CD8-positive, alpha-beta memory T cell (primary cell): ENCODE measurements at regions not wholly inside any gene's neighbourhood (a gene's known extent, or its start where the extent isn't known, plus 50 kb on each side); places are given as distances from the start of the nearest gene placed in this dataset.
"Not testable (repeated sequence)": the region's sequence is repeated elsewhere in the genome, so short reads cannot be mapped to it uniquely, and the experiment has no call there.

Experiments used
- CTCF ChIA-PET: fragments of 350-600 bp; sonication (Branson Sonifier 250); formaldehyde crosslinking; loops from one replicate; lab custom pipeline; 2021; ENCODE audit warnings: antibody characterized with exemption; lab: Charles Lee
- POLR2A ChIA-PET: fragments of 350-600 bp; sonication (Branson Sonifier 250); formaldehyde crosslinking; loops from one replicate; lab custom pipeline; 2021; ENCODE audit warnings: antibody characterized with exemption; lab: Charles Lee
- DNase-seq, 5 donors: peaks; one replicate each; pipeline versions ENCODE4 v3.0.0 to v3.0.0-alpha.2; 2020 to 2022; ENCODE audit warnings: mixed read lengths in 1 of 5
- H3K27ac ChIP-seq: one replicate; pipeline ENCODE4 v1.7.0; 2013; ENCODE audit warnings: low read depth, mild to moderate bottlenecking, low read length, moderate library complexity
- H3K27me3 ChIP-seq: 2 replicates; pipeline ENCODE4 v1.7.0; 2013; ENCODE audit warnings: low read length, mild to moderate bottlenecking; ENCODE audit not compliant: insufficient read depth, poor library complexity, severe bottlenecking
- H3K36me3 ChIP-seq: 2 replicates; pipeline ENCODE4 v1.7.0; 2013; ENCODE audit warnings: mild to moderate bottlenecking, low read length, moderate library complexity; ENCODE audit not compliant: insufficient read depth
- H3K4me1 ChIP-seq: 2 replicates; pipeline ENCODE4 v1.7.0; 2013; ENCODE audit warnings: mild to moderate bottlenecking, low read length, moderate library complexity; ENCODE audit not compliant: insufficient read depth
- H3K4me3 ChIP-seq: 2 replicates; pipeline ENCODE4 v1.7.0; 2013; ENCODE audit warnings: mild to moderate bottlenecking, low read length
- H3K9me3 ChIP-seq: 2 replicates; pipeline ENCODE4 v1.7.0; 2013; ENCODE audit warnings: mild to moderate bottlenecking, low read length
- H3K27ac Mint-ChIP-seq, 8 donors: one replicate each; pipeline ENCODE4 v1.8.0; 2020 to 2021; ENCODE audit warnings: mixed read lengths in 8 of 8, mild to moderate bottlenecking in 6 of 8, inconsistent platforms in 3 of 8, moderate library complexity in 3 of 8
- H3K27me3 Mint-ChIP-seq, 2 donors: one replicate each; pipeline ENCODE4 v1.8.0; 2020 to 2021; ENCODE audit warnings: mixed read lengths in 2 of 2, mild to moderate bottlenecking in 1 of 2, moderate library complexity in 1 of 2
- H3K36me3 Mint-ChIP-seq, 3 donors: one replicate each; pipeline ENCODE4 v1.8.0; 2020 to 2021; ENCODE audit warnings: mixed read lengths in 3 of 3, inconsistent platforms in 1 of 3, mild to moderate bottlenecking in 1 of 3
- H3K4me1 Mint-ChIP-seq, 3 donors: one replicate each; pipeline ENCODE4 v1.8.0; 2020 to 2021; ENCODE audit warnings: mixed read lengths in 3 of 3, inconsistent platforms in 1 of 3, mild to moderate bottlenecking in 1 of 3
- H3K4me3 Mint-ChIP-seq, 7 donors: one replicate each; pipeline ENCODE4 v1.8.0; 2020 to 2021; ENCODE audit warnings: mixed read lengths in 7 of 7, mild to moderate bottlenecking in 6 of 7, moderate library complexity in 4 of 7, inconsistent platforms in 2 of 7
- H3K9me3 Mint-ChIP-seq, 5 donors: one replicate each; pipeline ENCODE4 v1.8.0; 2020 to 2022; ENCODE audit warnings: mixed read lengths in 5 of 5, mild to moderate bottlenecking in 3 of 5, moderate library complexity in 2 of 5, inconsistent platforms in 1 of 5

DNA sequence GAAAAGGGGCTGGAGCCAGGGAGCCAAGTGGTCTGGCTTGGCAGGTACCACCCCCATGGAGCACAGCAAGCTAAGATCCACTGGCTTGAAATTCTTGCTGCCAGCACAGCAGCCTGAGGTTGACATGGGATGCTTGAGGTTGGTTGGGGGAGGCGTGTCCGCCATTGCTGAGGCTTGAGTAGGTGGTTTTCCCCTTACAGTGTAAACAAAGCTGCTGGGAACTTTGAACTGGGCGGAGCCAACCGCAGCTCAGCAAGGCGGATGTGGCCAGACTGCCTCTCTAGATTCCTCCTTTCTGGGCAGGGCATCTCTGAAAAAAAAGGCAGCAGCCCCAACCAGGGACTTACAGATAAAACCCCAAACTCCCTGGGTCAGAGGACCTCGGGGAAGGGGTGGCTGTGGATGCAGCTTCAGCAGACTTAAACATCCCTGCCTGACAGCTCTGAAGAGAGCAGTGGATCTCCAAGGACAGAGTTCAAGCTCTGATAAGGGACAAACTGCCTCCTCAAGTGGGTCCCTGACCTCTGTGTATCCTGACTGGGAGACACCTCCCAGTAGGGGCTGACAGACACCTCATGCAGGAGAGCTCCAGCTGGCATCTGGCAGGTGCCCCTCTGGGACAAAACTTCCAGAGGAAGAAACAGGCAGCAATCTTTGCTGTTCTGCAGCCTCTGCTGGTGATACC lies 77.5 kb upstream of the WDFY3 start:
- POLR2A ChIA-PET, H3K4me3 Mint-ChIP-seq, CTCF ChIA-PET, H3K36me3 Mint-ChIP-seq, H3K27ac ChIP-seq, H3K4me1 ChIP-seq, H3K27me3 ChIP-seq, H3K9me3 ChIP-seq, DNase-seq, H3K4me3 ChIP-seq, H3K27me3 Mint-ChIP-seq, H3K36me3 ChIP-seq, H3K27ac Mint-ChIP-seq, H3K4me1 Mint-ChIP-seq: not testable (repeated sequence)
- H3K9me3 Mint-ChIP-seq = peaks cover 2 to 16% (median 4%) of the 10 kb centered on the region in 5 donors

DNA sequence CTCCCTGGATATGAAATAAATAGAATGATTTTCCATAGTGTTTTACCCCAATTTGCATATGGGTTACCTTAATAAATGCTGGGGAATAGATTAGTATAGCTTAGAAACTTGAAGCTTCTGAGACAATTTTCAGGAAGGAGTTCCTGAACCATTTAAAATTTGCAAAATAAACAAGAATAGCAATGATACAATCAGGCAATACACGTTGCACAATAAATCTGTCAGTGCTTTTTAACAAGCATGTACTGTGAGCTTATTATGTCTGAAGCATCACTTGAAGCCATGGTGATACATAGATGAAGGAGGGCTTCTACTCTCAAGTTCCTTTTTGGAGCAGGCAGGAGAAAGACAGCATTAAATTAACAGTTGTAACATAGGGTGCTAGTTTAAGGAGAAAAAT lies 84.2 kb upstream of the WDFY3 start:
- Mint-ChIP-seq H3K27me3 (no peaks in the 10 kb centered on the region), H3K4me3 (no peak overlapping the region), H3K9me3 (peaks cover 4 to 8% (median 6%) of the 10 kb centered on the region in 5 donors), H3K36me3 (no peaks in the 10 kb centered on the region), H3K4me1 (no peaks in the 10 kb centered on the region), H3K27ac (no peak overlapping the region)
- Histone ChIP-seq H3K27ac (no peak overlapping the region), H3K4me1 (no peaks in the 10 kb centered on the region), H3K4me3 (no peak overlapping the region), H3K27me3 (no peaks in the 10 kb centered on the region), H3K9me3 (no peaks in the 10 kb centered on the region), H3K36me3 (no peaks in the 10 kb centered on the region)
- DNase-seq = no peak
- CTCF ChIA-PET = no interaction called here
- POLR2A ChIA-PET = no interaction called here

DNA sequence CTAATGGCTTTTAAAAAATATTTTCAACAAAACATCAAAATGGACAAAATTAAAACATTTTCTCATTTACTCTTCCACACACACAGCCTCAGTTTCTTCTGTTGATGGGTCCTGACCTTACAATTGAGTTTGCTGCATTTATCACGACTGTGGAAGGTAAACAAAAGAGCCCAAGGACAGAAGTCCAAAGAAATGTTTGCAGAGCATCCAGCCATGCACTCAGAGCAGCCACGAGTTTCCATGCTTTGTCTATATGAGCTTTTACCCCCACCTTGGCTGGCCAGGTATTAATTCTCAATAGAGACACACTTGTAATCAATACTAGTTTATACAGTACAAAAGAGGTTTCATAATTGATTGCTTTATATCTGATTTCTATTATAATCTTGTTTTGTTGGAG lies 85.0 kb upstream of the WDFY3 start:
- Mint-ChIP-seq H3K4me3 (no peak overlapping the region), H3K4me1 (no peaks in the 10 kb centered on the region), H3K27me3 (no peaks in the 10 kb centered on the region), H3K9me3 (peaks cover 2 to 6% (median 5%) of the 10 kb centered on the region in 5 donors), H3K36me3 (no peaks in the 10 kb centered on the region), H3K27ac (no peak overlapping the region)
- DNase-seq = no peak
- H3K4me3 ChIP-seq = no peak overlapping the region
- H3K27me3 ChIP-seq = no peaks in the 10 kb centered on the region
- H3K36me3 ChIP-seq = no peaks in the 10 kb centered on the region
- H3K9me3 ChIP-seq = no peaks in the 10 kb centered on the region
- no peaks in the 10 kb centered on the region for H3K4me1 ChIP-seq
- ChIA-PET POLR2A (no interaction called here), CTCF (no interaction called here)
- H3K27ac ChIP-seq = no peak overlapping the region

DNA sequence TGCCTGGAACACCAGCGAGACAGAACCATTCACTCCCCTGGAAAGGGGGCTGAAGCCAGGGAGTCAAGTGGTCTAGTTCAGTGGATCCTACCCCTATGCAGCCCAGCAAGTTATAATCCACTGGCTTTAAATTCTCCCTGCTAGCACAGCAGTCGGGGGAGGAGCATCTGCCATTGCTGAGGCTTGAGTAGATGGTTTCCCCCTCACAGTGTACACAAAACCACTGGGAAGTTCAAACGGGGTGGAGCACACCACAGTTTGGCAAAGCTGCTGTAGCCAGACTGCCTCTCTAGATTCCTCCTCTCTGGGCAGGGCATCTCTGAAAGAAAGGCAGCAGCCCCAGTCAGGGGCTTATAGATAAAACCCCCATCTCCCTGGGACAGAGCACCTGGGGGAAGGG lies 88.4 kb upstream of the WDFY3 start:
- H3K4me1 ChIP-seq, H3K27me3 Mint-ChIP-seq, H3K9me3 Mint-ChIP-seq, H3K9me3 ChIP-seq, H3K36me3 Mint-ChIP-seq, H3K27ac ChIP-seq, H3K4me1 Mint-ChIP-seq, POLR2A ChIA-PET, H3K4me3 ChIP-seq, CTCF ChIA-PET, H3K4me3 Mint-ChIP-seq, H3K27ac Mint-ChIP-seq, H3K36me3 ChIP-seq, DNase-seq, H3K27me3 ChIP-seq: not testable (repeated sequence)

DNA sequence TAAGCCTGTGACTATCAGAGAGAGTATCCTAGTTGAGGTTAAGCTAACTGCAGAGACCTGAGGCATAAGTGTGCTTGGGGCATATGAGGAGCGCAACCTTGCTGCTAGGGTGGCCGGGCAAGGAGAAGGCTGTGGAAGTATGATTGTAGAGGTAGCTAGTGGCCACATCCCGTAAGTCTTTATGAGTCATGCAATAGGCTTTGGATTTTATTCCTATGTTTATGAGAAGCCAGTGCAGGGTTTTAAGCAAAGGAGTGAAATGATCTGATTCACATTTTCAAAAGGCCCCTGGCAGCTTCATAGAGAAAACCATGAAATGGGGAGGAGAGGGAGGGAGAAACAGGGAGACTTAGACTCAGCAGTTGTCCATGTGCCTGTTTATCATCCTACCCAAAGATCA lies 92.1 kb upstream of the WDFY3 start:
- no peaks in the 10 kb centered on the region for H3K4me1 ChIP-seq
- Mint-ChIP-seq H3K27me3 (no peaks in the 10 kb centered on the region), H3K27ac (no peak overlapping the region), H3K36me3 (no peaks in the 10 kb centered on the region), H3K4me1 (no peaks in the 10 kb centered on the region), H3K9me3 (peaks cover 0 to 6% (median 3%) of the 10 kb centered on the region in 5 donors), H3K4me3 (no peak overlapping the region)
- no peaks in the 10 kb centered on the region for H3K36me3 ChIP-seq
- CTCF ChIA-PET = no interaction called here
- no peaks in the 10 kb centered on the region for H3K9me3 ChIP-seq
- no peak overlapping the region for H3K27ac ChIP-seq
- POLR2A ChIA-PET = no interaction called here
- H3K27me3 ChIP-seq = no peaks in the 10 kb centered on the region
- no peak overlapping the region for H3K4me3 ChIP-seq
- no peak for DNase-seq

DNA sequence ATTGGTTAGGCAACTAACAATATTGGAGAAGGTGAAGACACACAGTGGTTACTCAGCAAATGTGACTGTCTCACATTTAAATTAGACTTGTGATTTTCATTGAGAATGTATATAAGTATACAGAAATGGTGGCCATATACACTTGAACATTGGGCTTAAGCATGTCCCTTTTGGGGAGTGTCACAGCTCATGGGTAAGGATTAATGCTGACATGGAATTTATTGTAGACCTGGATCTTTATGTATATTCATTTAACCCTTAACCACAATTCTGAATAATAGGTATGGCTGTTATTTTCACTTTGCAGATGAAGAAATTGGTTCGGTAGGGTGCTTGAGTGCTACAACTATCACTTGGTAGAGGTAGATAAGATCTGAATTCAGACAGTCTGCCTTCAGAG lies 95.5 kb upstream of the WDFY3 start:
- no peaks in the 10 kb centered on the region for H3K4me1 ChIP-seq
- no peaks in the 10 kb centered on the region for H3K27me3 Mint-ChIP-seq
- H3K36me3 Mint-ChIP-seq = no peaks in the 10 kb centered on the region
- CTCF ChIA-PET = no interaction called here
- POLR2A ChIA-PET = no interaction called here
- no peaks in the 10 kb centered on the region for H3K36me3 ChIP-seq
- H3K4me3 Mint-ChIP-seq = no peak overlapping the region
- H3K27me3 ChIP-seq = no peaks in the 10 kb centered on the region
- DNase-seq = no peak
- H3K27ac ChIP-seq = no peak overlapping the region
- H3K4me1 Mint-ChIP-seq = no peaks in the 10 kb centered on the region
- H3K4me3 ChIP-seq = no peak overlapping the region
- no peak overlapping the region for H3K27ac Mint-ChIP-seq
- H3K9me3 Mint-ChIP-seq = peaks cover 0 to 5% (median 3%) of the 10 kb centered on the region in 5 donors
- no peaks in the 10 kb centered on the region for H3K9me3 ChIP-seq

DNA sequence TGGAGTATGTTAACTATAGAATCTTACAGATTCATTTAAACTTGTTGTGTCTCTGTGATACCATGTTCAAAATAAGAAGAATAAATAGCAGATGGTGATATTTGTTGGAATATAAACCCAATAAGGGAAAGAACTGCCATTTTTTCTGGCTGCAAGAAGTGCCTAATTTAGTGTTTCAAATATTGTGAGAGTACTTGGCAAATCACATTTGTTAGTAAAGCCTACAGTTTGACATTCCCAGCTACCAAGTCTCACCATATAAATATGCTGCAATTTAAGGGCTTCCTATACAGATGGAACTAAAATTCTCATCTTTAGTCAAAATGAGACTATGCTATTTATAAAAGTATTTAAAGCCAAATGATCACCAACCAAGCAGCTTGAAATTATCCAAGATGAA lies 96.0 kb upstream of the WDFY3 start:
- Histone ChIP-seq H3K4me3 (no peak overlapping the region), H3K9me3 (no peaks in the 10 kb centered on the region), H3K4me1 (no peaks in the 10 kb centered on the region), H3K27me3 (no peaks in the 10 kb centered on the region), H3K27ac (no peak overlapping the region), H3K36me3 (no peaks in the 10 kb centered on the region)
- H3K4me1 Mint-ChIP-seq = no peaks in the 10 kb centered on the region
- no peaks in the 10 kb centered on the region for H3K36me3 Mint-ChIP-seq
- POLR2A ChIA-PET = no interaction called here
- CTCF ChIA-PET = interaction anchor here (1.6 kb wide), 1 partner anchor 9 kb away, joined by 3 read pairs; no protein-coding TSS in a partner anchor
- DNase-seq = no peak
- no peaks in the 10 kb centered on the region for H3K27me3 Mint-ChIP-seq
- peaks cover 0 to 5% (median 3%) of the 10 kb centered on the region in 5 donors for H3K9me3 Mint-ChIP-seq
- H3K4me3 Mint-ChIP-seq = no peak overlapping the region
- no peak overlapping the region for H3K27ac Mint-ChIP-seq

DNA sequence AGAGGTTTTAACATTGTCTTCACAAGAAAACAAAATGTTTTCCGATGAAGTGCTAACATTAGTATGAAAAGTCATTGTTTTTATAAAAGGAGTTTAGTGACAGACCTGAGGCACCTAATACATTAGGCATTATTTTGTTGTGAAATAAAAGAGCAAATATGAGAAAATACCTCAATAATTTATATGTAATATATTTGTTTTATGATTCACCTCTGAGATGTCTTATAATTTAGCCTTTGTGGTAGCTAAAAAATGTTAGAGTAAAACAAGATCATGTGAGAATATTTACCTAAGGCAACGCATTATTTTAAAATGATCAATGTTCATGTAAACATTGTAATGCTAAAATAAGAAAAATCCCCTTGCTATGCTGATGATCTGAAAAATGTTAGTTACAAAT lies 100.9 kb upstream of the WDFY3 start:
- Histone ChIP-seq H3K27ac (no peak overlapping the region), H3K4me1 (no peaks in the 10 kb centered on the region), H3K4me3 (no peak overlapping the region), H3K36me3 (no peaks in the 10 kb centered on the region), H3K27me3 (no peaks in the 10 kb centered on the region), H3K9me3 (no peaks in the 10 kb centered on the region)
- Mint-ChIP-seq H3K36me3 (no peaks in the 10 kb centered on the region), H3K4me3 (no peak overlapping the region), H3K4me1 (no peaks in the 10 kb centered on the region), H3K9me3 (peaks cover 0 to 3% (median 0%) of the 10 kb centered on the region in 5 donors), H3K27me3 (no peaks in the 10 kb centered on the region), H3K27ac (no peak overlapping the region)
- CTCF ChIA-PET = no interaction called here
- no peak for DNase-seq
- POLR2A ChIA-PET = no interaction called here
